Tongue (tissue), 1 donor: ENCODE measurements at regions not wholly inside any gene's neighbourhood (a gene's known extent, or its start where the extent isn't known, plus 50 kb on each side); places are given as distances from the start of the nearest gene placed in this dataset.
"Not testable (repeated sequence)": the region's sequence is repeated elsewhere in the genome, so short reads cannot be mapped to it uniquely, and the experiment has no call there.

Experiments
- DNase-seq: peaks from one replicate; pipeline ENCODE4 v3.0.0-alpha.2; 2015

- no peak for DNase-seq
These were observed 395.2 kb upstream of the TOM1L1 start for GRCh38 chr17:54505404-54505803.

GRCh38 chr17:54518706-54519105, 381.9 kb upstream of the TOM1L1 start:
- no peak for DNase-seq

DNA sequence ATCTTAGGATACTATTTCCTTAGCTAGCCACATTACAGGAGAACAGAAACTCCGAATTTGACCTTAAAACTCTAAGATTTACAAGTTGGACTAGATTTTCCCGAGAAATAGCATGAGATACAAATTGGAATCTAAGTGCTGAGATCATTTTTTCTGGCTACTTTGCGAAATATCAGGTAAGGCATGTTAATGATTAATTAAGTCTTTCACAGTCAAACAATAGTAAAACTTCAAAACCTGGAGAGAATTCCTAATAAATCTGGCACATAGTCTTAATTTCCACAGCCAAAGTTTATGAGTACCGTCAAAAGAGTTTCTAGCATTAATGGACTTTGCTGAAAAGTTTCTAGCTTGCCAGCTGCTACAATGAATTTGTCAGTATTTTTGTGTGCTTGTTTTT, 379.5 kb upstream of the TOM1L1 start:
- no peak for DNase-seq

- no peak for DNase-seq
These were observed 376.2 kb upstream of the TOM1L1 start for GRCh38 chr17:54524501-54524900.

DNA sequence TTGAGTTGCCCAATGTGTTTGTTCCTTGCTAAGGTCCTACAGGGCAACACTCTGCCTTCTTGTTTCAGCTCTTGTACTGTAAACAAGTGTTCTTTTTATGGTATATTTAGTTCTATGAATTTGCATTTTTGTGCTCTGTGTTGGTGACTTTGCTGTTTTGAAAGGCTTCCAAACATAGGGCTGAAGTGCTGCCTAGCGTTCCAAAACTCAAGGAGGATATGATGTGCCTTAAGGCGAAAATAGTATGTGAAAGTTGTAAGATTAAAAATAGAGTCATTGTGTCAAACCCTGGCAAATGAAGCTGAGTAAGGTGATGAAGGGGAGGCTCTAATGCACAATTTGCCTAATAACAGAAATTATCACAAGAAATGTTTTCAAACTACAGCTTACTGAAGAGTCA, 372.7 kb upstream of the TOM1L1 start:
- no peak for DNase-seq

DNA sequence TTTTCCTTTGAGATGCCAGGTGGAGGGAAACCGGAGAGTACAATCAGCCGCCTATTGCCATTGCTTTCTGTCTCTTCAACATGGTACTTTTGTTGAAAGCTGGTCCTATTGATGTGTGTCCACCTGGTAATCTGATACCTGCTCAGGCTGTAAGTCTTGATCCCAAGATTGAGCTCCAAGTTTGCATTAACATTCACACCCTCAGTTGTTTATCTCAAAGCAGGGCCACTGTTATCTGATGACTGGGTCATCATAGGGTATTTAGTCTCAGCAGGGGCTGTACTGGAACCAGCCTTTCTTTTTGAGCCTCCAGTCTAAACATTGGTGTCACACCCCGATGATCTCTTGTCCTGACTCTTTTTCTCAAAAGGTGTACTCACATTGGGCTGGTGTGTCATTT, 370.3 kb upstream of the TOM1L1 start:
- DNase-seq, result no peak

DNA sequence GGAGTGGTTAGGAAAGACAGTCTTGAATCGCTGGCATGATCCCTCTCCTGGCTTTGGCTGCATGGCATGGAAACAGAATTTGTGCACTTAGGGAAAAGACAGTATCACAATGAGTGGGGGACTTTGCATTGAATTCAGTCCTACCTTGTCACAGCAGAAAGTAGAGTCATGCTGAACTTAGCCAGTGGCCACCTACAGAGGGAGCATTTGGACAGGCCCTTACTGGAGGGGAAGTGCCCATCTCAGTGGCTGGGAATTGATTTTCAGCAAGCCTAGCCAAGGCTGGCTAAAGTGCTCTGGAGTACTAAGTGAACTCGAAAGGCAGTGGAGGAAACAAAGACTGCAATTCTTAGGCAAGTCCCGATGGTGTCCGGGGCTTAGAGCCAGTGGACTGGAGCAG, 364.3 kb upstream of the TOM1L1 start:
- DNase-seq, result no peak

- no peak for DNase-seq
These were observed 363.0 kb upstream of the TOM1L1 start for GRCh38 chr17:54537656-54538055.

DNA sequence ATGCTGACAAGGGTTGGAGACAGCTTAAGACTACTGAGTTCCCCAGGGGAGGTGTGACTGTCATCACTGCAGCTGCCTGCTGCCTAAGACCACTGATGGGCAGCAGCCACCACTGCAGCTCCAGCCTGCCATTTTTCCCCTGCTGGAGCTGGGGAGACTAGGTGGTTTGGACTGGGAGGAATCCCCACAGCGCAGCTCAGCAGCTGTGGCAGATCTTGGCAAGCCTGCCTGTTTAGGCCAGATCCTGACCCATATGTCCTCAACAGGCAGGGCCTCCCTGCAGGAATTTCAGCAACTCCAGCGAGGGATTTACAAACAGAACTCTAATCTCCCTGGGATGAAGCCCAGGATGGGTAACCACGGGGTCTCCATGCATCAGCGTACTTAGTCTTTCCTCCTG, 356.4 kb upstream of the TOM1L1 start:
- peak; percentile 44 for DNase-seq

- no peak for DNase-seq
These were observed 340.8 kb upstream of the TOM1L1 start for GRCh38 chr17:54559883-54560282.

DNA sequence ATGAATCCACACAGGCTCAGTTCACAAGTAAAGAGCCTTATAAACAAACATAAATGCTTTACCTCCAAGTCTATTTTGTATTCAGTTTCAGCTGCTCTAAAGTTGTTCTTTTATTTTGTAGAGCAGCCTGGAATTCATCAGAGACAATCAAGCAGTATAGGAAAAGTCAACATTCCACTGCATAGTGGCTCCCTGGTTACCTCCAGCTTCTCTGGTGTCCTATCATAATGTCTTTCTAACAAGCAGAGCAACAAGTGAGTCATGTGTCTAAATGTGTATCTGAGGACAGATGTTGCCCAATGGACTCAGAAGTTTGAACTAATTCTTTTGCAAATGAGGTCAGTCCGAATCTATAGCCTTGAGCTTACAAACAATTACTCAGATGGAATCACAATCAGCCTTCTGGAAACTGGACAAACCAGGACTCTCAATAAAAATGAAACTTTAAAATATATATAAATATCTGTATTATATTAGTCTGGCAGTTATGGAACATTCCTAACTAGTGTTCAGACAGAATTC, 292.0 kb upstream of the TOM1L1 start:
- no peak for DNase-seq

DNA sequence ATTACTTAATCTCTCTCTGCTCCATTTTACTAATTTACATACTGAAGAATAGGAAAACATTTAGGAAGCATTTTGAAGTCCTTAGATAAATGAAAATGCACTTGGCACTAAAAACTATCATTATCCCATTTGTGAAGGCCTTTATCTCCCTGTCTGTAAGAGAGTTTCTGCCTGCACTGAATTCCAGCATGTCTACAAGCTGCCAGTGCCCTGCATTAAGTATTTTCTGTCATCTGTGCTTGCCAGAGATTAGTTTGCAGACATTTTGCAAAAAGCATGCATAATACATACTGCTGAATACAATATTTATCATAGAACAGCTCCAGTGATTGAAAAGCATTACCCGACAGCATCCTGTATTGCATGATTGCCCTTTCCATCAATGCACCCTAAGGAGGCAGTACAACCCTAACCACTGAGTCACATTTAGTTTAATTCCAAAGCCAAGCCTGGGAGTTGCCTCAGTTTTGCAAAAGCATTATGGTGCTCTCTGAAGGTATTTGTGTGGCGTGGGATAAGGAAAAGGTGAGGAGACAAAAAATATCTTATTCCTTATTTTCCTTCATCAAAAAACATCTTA, 280.2 kb upstream of the TOM1L1 start:
- no peak for DNase-seq

GRCh38 chr17:54623746-54624145, 276.9 kb upstream of the TOM1L1 start:
- DNase-seq, result peak; percentile 21

DNA sequence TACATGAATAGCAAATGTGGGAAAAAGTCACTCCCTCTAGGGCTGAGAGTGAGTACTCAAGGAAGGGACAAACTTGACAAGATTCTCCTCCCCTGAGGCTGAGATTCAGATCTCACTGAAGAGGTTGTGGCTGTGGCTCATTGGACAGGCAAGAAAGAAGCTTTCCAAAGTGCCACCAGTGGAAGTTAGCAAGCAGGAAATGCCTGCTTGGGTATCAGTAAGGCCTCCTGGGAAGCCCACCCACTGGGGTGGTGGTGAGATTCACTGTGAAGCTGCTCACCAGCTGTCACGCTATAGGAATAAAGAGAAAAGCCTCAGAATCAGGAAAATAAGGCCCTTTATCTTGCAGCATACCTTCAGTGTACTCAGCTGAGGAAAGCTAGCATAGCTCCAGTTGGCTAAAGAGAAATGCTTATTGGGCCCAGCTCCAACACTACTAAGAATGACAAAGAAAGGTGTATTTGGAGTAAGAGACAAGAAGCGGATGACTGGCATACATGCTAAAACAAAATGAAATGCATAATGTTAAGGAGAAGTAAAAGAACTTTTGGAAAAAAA, 274.4 kb upstream of the TOM1L1 start:
- no peak for DNase-seq

GRCh38 chr17:54639426-54639825, 261.2 kb upstream of the TOM1L1 start:
- DNase-seq, result not testable (repeated sequence)

DNA sequence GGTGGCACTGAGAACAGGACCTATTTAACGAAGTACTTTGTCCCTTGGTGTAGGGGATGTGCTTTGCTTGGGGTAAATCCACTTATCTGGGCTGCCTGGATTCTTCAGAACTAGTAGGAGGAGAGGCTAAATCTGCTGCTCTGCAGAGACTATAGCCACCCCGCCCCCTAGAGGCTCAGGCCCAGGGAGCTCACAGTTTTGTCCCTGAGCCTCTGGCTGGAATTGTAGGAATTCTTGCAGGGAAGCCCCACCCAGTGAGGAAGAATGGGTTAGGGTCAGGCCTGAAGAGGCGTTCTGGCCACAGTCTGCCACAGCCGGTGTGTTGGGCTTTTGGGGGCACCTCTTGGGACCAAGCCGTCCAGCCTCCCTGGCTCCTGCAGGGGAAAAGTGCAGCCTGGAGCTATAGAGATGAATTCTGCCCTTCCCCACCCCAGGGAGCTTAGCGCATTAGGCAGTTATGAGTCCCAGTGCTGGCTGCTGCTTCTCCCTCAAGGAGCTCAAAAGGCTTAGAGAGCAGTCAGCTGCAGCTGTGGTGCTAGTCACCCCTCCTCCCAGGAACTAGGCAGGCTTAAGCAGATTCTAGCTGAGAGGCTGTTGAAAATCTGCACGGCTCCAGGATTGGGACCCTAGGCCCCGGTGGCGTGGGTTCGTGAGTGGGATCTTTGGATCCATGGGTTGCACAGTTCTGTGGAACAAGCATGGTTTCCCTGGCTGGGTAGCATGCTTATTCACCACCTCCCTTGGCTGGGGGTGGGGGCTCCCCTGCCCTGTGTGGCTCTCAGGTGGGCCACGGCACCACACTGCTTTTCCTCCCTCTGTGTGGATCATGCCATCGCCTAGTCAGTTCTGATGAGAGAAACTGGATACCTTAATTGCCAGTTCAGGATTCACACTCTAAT, 237.4 kb upstream of the TOM1L1 start:
- no peak for DNase-seq

GRCh38 chr17:54666559-54666958, 234.1 kb upstream of the TOM1L1 start:
- DNase-seq, result no peak

GRCh38 chr17:54678158-54678557, 222.5 kb upstream of the TOM1L1 start:
- no peak for DNase-seq

DNA sequence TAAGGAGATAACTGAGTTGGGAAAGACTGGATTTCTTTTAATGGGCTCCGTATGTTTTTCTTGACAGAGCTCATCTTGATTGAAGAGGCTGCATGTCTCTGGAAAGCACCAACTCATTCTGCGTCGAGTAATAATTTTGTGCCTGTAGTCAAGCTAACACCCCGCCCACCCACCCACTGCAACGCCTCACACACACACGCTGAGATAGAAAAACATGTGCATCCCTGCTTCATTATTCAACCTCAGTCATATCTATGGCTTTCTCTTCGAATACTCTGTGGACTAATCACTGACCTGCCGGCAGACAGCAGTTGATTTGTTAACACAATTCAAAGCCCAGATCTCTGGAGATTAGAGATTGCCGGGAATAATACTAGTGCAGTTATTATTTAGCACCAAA, 220.2 kb upstream of the TOM1L1 start:
- no peak for DNase-seq

DNA sequence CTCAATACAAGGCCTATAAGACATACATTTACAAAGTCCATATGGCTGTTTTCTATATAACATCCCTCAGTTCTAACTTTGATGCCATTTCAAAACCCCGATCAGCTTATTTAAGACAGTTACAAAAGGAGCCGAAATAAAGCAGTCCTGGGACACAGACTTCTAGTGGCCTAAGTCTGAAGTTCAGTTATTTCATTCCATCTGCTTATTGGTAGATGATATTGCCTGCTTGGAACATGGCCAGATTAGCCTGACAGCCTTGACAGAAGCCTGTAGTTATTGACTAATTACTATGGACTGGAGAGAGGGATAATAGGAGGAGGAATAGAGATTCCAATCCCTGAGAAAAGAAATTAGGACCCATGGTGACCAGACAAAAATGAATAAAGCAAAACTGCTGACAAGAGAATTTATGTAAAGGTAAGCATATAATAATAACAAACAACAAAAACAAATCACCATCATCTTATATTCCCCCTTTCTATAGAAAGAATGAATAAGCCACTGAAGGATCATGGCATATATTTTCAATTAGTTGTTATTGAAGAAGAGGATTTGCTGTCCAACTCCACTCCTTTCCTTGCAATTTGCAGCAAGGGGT, 206.3 kb upstream of the TOM1L1 start:
- no peak for DNase-seq

DNA sequence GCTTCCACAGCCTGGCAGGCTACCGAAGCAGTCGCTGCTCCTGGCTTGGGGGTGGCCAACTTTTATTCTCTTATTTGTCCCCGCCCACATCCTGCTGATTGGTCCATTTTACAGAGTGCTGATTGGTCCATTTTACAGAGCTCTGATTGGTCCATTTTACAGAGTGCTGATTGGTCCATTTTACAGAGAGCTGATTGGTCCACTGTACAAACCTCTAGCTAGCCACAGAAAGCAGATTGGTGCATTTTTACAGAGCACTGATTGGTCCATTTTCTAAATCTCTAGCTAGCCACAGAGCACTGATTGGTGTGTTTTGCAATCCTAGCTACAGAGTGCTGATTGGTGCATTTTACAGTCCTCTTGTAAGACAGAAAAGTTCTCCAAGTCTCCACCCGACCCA, 187.9 kb upstream of the TOM1L1 start:
- DNase-seq, result not testable (repeated sequence)

- no peak for DNase-seq
These were observed 182.4 kb upstream of the TOM1L1 start for GRCh38 chr17:54718286-54718685.

DNA sequence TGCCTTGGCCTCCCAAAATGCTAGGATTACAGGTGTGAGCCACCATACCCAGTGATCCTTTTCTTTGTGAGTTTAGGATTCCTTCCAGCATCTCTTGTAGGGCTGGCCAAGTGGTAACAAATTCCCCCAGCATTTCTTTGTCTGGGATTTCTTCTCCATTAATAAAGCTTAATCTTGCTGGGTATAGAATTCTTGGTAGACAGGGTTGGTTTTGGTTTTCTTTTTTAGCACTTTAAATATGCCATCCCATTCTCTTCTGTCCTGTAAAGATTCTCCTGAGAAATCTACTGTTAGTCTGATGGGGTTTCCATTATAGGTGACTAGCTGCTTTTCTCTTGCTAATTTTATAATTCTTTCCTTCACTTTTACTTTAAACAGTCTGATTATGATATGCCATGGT, 173.0 kb upstream of the TOM1L1 start:
- DNase-seq, result no peak
